ENCODE measurements at regions not wholly inside any gene's neighbourhood (a gene's known extent, or its start where the extent isn't known, plus 50 kb on each side); places are given as distances from the start of the nearest gene placed in this dataset.

GRCh38 chr5:68381909-68382308, 166.4 kb downstream of the PIK3R1 start:
- TF ChIP-seq CTCF (IDR thresholded peaks at IDR 0.05), result no peak
- TF ChIP-seq POLR2A (IDR thresholded peaks at IDR 0.05), result no peak

Data from gastroesophageal sphincter (tissue), 3 donors.